ENCODE measurements at regions not wholly inside any gene's neighbourhood (a gene's known extent, or its start where the extent isn't known, plus 50 kb on each side); places are given as distances from the start of the nearest gene placed in this dataset.

GRCh38 chr15:69815793-69816192, 281.9 kb downstream of the TLE3 start:
- Histone ChIP-seq H3K36me3 (ENCODE audit: insufficient read depth, low read length) (no peaks in the 10 kb centered on the region), H3K9ac (ENCODE audit: low read depth, low read length) (no peak overlapping the region), H3K9me3 (replicated peaks; ENCODE audit: low read length) (no peaks in the 10 kb centered on the region), H3K4me3 (ENCODE audit: low read length) (no peak overlapping the region), H3K27me3 (ENCODE audit: control insufficient read depth, insufficient read depth, low read length) (peaks cover 44% of the 10 kb centered on the region), H3K4me1 (ENCODE audit: control insufficient read depth, insufficient read depth, low read length) (no peaks in the 10 kb centered on the region), H3K4me2 (ENCODE audit: low read length) (no peak overlapping the region)

GRCh38 chr15:69816522-69816921, 281.2 kb downstream of the TLE3 start:
- Histone ChIP-seq H3K9me3 (replicated peaks; ENCODE audit: low read length) (no peaks in the 10 kb centered on the region), H3K4me1 (ENCODE audit: control insufficient read depth, insufficient read depth, low read length) (no peaks in the 10 kb centered on the region), H3K27me3 (ENCODE audit: control insufficient read depth, insufficient read depth, low read length) (peaks cover 43% of the 10 kb centered on the region), H3K36me3 (ENCODE audit: insufficient read depth, low read length) (no peaks in the 10 kb centered on the region), H3K4me2 (ENCODE audit: low read length) (no peak overlapping the region), H3K9ac (ENCODE audit: low read depth, low read length) (no peak overlapping the region), H3K4me3 (ENCODE audit: low read length) (no peak overlapping the region)

- Histone ChIP-seq H3K4me1 (ENCODE audit: control insufficient read depth, insufficient read depth, low read length) (no peaks in the 10 kb centered on the region), H3K27me3 (ENCODE audit: control insufficient read depth, insufficient read depth, low read length) (peaks cover 48% of the 10 kb centered on the region), H3K4me2 (ENCODE audit: low read length) (no peak overlapping the region), H3K36me3 (ENCODE audit: insufficient read depth, low read length) (no peaks in the 10 kb centered on the region), H3K4me3 (ENCODE audit: low read length) (no peak overlapping the region), H3K9me3 (replicated peaks; ENCODE audit: low read length) (no peaks in the 10 kb centered on the region), H3K9ac (ENCODE audit: low read depth, low read length) (no peak overlapping the region)
Observed at GRCh38 chr15:69818529-69818928, 279.2 kb downstream of the TLE3 start.

GRCh38 chr15:69819371-69819770, 278.3 kb downstream of the TLE3 start:
- Histone ChIP-seq H3K4me3 (ENCODE audit: low read length) (no peak overlapping the region), H3K4me1 (ENCODE audit: control insufficient read depth, insufficient read depth, low read length) (no peaks in the 10 kb centered on the region), H3K36me3 (ENCODE audit: insufficient read depth, low read length) (no peaks in the 10 kb centered on the region), H3K9me3 (replicated peaks; ENCODE audit: low read length) (no peaks in the 10 kb centered on the region), H3K9ac (ENCODE audit: low read depth, low read length) (no peak overlapping the region), H3K27me3 (ENCODE audit: control insufficient read depth, insufficient read depth, low read length) (peaks cover 46% of the 10 kb centered on the region), H3K4me2 (ENCODE audit: low read length) (no peak overlapping the region)

- no peak overlapping the region for H3K4me3 ChIP-seq (ENCODE audit: low read length)
- H3K4me1 ChIP-seq (ENCODE audit: control insufficient read depth, insufficient read depth, low read length), result no peaks in the 10 kb centered on the region
- no peaks in the 10 kb centered on the region for H3K36me3 ChIP-seq (ENCODE audit: insufficient read depth, low read length)
- H3K4me2 ChIP-seq (ENCODE audit: low read length), result no peak overlapping the region
- H3K9me3 ChIP-seq (replicated peaks; ENCODE audit: low read length), result no peaks in the 10 kb centered on the region
- H3K27me3 ChIP-seq (ENCODE audit: control insufficient read depth, insufficient read depth, low read length), result peaks cover 48% of the 10 kb centered on the region
- H3K9ac ChIP-seq (ENCODE audit: low read depth, low read length), result no peak overlapping the region
Observed at GRCh38 chr15:69820819-69821218, 276.9 kb downstream of the TLE3 start.

- H3K4me3 ChIP-seq (ENCODE audit: low read length), result no peak overlapping the region
- no peak overlapping the region for H3K9ac ChIP-seq (ENCODE audit: low read depth, low read length)
- no peaks in the 10 kb centered on the region for H3K9me3 ChIP-seq (replicated peaks; ENCODE audit: low read length)
- no peaks in the 10 kb centered on the region for H3K36me3 ChIP-seq (ENCODE audit: insufficient read depth, low read length)
- no peaks in the 10 kb centered on the region for H3K4me1 ChIP-seq (ENCODE audit: control insufficient read depth, insufficient read depth, low read length)
- H3K4me2 ChIP-seq (ENCODE audit: low read length), result no peak overlapping the region
- peaks cover 42% of the 10 kb centered on the region for H3K27me3 ChIP-seq (ENCODE audit: control insufficient read depth, insufficient read depth, low read length)
Observed at GRCh38 chr15:69823223-69823907, 274.4 kb downstream of the TLE3 start.

- H3K9me3 ChIP-seq (replicated peaks; ENCODE audit: low read length), result no peaks in the 10 kb centered on the region
- H3K4me2 ChIP-seq (ENCODE audit: low read length), result no peak overlapping the region
- no peak overlapping the region for H3K4me3 ChIP-seq (ENCODE audit: low read length)
- peaks cover 40% of the 10 kb centered on the region for H3K27me3 ChIP-seq (ENCODE audit: control insufficient read depth, insufficient read depth, low read length)
- no peak overlapping the region for H3K9ac ChIP-seq (ENCODE audit: low read depth, low read length)
- no peaks in the 10 kb centered on the region for H3K4me1 ChIP-seq (ENCODE audit: control insufficient read depth, insufficient read depth, low read length)
- H3K36me3 ChIP-seq (ENCODE audit: insufficient read depth, low read length), result no peaks in the 10 kb centered on the region
Observed at GRCh38 chr15:69824075-69824876, 273.4 kb downstream of the TLE3 start.

GRCh38 chr15:69824877-69825406, 272.8 kb downstream of the TLE3 start:
- Histone ChIP-seq H3K27me3 (ENCODE audit: control insufficient read depth, insufficient read depth, low read length) (peaks cover 37% of the 10 kb centered on the region), H3K9ac (ENCODE audit: low read depth, low read length) (no peak overlapping the region), H3K36me3 (ENCODE audit: insufficient read depth, low read length) (no peaks in the 10 kb centered on the region), H3K4me3 (ENCODE audit: low read length) (no peak overlapping the region), H3K4me2 (ENCODE audit: low read length) (no peak overlapping the region), H3K4me1 (ENCODE audit: control insufficient read depth, insufficient read depth, low read length) (no peaks in the 10 kb centered on the region), H3K9me3 (replicated peaks; ENCODE audit: low read length) (no peaks in the 10 kb centered on the region)

GRCh38 chr15:69825941-69826818, 271.5 kb downstream of the TLE3 start:
- no peak overlapping the region for H3K4me3 ChIP-seq (ENCODE audit: low read length)
- H3K9ac ChIP-seq (ENCODE audit: low read depth, low read length), result no peak overlapping the region
- no peaks in the 10 kb centered on the region for H3K9me3 ChIP-seq (replicated peaks; ENCODE audit: low read length)
- no peak overlapping the region for H3K4me2 ChIP-seq (ENCODE audit: low read length)
- no peaks in the 10 kb centered on the region for H3K4me1 ChIP-seq (ENCODE audit: control insufficient read depth, insufficient read depth, low read length)
- H3K36me3 ChIP-seq (ENCODE audit: insufficient read depth, low read length), result no peaks in the 10 kb centered on the region
- H3K27me3 ChIP-seq (ENCODE audit: control insufficient read depth, insufficient read depth, low read length), result peaks cover 44% of the 10 kb centered on the region

GRCh38 chr15:69826819-69827175, 270.9 kb downstream of the TLE3 start:
- H3K4me1 ChIP-seq (ENCODE audit: control insufficient read depth, insufficient read depth, low read length), result no peaks in the 10 kb centered on the region
- H3K9me3 ChIP-seq (replicated peaks; ENCODE audit: low read length), result no peaks in the 10 kb centered on the region
- H3K9ac ChIP-seq (ENCODE audit: low read depth, low read length), result no peak overlapping the region
- no peaks in the 10 kb centered on the region for H3K36me3 ChIP-seq (ENCODE audit: insufficient read depth, low read length)
- no peak overlapping the region for H3K4me2 ChIP-seq (ENCODE audit: low read length)
- H3K27me3 ChIP-seq (ENCODE audit: control insufficient read depth, insufficient read depth, low read length), result peaks cover 47% of the 10 kb centered on the region
- H3K4me3 ChIP-seq (ENCODE audit: low read length), result no peak overlapping the region

- no peaks in the 10 kb centered on the region for H3K9me3 ChIP-seq (replicated peaks; ENCODE audit: low read length)
- H3K4me2 ChIP-seq (ENCODE audit: low read length), result no peak overlapping the region
- peaks cover 48% of the 10 kb centered on the region for H3K27me3 ChIP-seq (ENCODE audit: control insufficient read depth, insufficient read depth, low read length)
- H3K9ac ChIP-seq (ENCODE audit: low read depth, low read length), result no peak overlapping the region
- H3K4me3 ChIP-seq (ENCODE audit: low read length), result no peak overlapping the region
- H3K4me1 ChIP-seq (ENCODE audit: control insufficient read depth, insufficient read depth, low read length), result no peaks in the 10 kb centered on the region
- H3K36me3 ChIP-seq (ENCODE audit: insufficient read depth, low read length), result no peaks in the 10 kb centered on the region
Observed at GRCh38 chr15:69827751-69828150, 270.0 kb downstream of the TLE3 start.
